ENCODE measurements at regions not wholly inside any gene's neighbourhood (a gene's known extent, or its start where the extent isn't known, plus 50 kb on each side); places are given as distances from the start of the nearest gene placed in this dataset.

- DNase-seq (ENCODE audit: low read depth), result no peak
Observed at GRCh38 chr4:53813998-53814397, 222.7 kb upstream of the LNX1 start.

GRCh38 chr4:53810643-53811042 lies 219.4 kb upstream of the LNX1 start:
- DNase-seq (ENCODE audit: low read depth), result no peak

- no peak for DNase-seq (ENCODE audit: low read depth)
Observed at GRCh38 chr4:53809816-53810215, 218.5 kb upstream of the LNX1 start.

- DNase-seq (ENCODE audit: low read depth), result no peak
Observed at GRCh38 chr4:53805291-53805690, 214.0 kb upstream of the LNX1 start.

- no peak for DNase-seq (ENCODE audit: low read depth)
Observed at GRCh38 chr4:53804719-53805118, 213.4 kb upstream of the LNX1 start.

GRCh38 chr4:53802500-53802899 lies 211.2 kb upstream of the LNX1 start:
- DNase-seq (ENCODE audit: low read depth), result no peak

GRCh38 chr4:53801373-53801772 lies 210.1 kb upstream of the LNX1 start:
- no peak for DNase-seq (ENCODE audit: low read depth)

- DNase-seq (ENCODE audit: low read depth), result no peak
Observed at GRCh38 chr4:53800741-53801140, 209.5 kb upstream of the LNX1 start.

GRCh38 chr4:53793096-53793495 lies 201.8 kb upstream of the LNX1 start:
- DNase-seq (ENCODE audit: low read depth), result no peak

- DNase-seq (ENCODE audit: low read depth), result no peak
Observed at GRCh38 chr4:53790286-53790685, 199.0 kb upstream of the LNX1 start.

GRCh38 chr4:53788621-53789020 lies 197.3 kb upstream of the LNX1 start:
- no peak for DNase-seq (ENCODE audit: low read depth)

GRCh38 chr4:53788011-53788410 lies 196.7 kb upstream of the LNX1 start:
- no peak for DNase-seq (ENCODE audit: low read depth)

- no peak for DNase-seq (ENCODE audit: low read depth)
Observed at GRCh38 chr4:53786632-53787031, 195.3 kb upstream of the LNX1 start.

- no peak for DNase-seq (ENCODE audit: low read depth)
Observed at GRCh38 chr4:53785996-53786395, 194.7 kb upstream of the LNX1 start.

GRCh38 chr4:53784112-53784511 lies 192.8 kb upstream of the LNX1 start:
- no peak for DNase-seq (ENCODE audit: low read depth)

GRCh38 chr4:53783208-53783859 lies 192.0 kb upstream of the LNX1 start:
- no peak for DNase-seq (ENCODE audit: low read depth)

- DNase-seq (ENCODE audit: low read depth), result no peak
Observed at GRCh38 chr4:53782458-53782845, 191.2 kb upstream of the LNX1 start.

GRCh38 chr4:53781629-53782457 lies 190.6 kb upstream of the LNX1 start:
- no peak for DNase-seq (ENCODE audit: low read depth)

- no peak for DNase-seq (ENCODE audit: low read depth)
Observed at GRCh38 chr4:53780736-53781400, 189.6 kb upstream of the LNX1 start.

GRCh38 chr4:53779025-53779424 lies 187.7 kb upstream of the LNX1 start:
- no peak for DNase-seq (ENCODE audit: low read depth)

GRCh38 chr4:53778155-53778554 lies 186.9 kb upstream of the LNX1 start:
- DNase-seq (ENCODE audit: low read depth), result no peak

GRCh38 chr4:53777244-53777984 lies 186.1 kb upstream of the LNX1 start:
- no peak for DNase-seq (ENCODE audit: low read depth)

Measured in T follicular helper cell (primary cell).